Activated T-cell treated with anti-CD3 and anti-CD28 coated beads, Interleukin-2, amount 50 U/mL, for 24 hours (primary cell): ENCODE measurements at regions not wholly inside any gene's neighbourhood (a gene's known extent, or its start where the extent isn't known, plus 50 kb on each side); places are given as distances from the start of the nearest gene placed in this dataset.
"Not testable (repeated sequence)": the region's sequence is repeated elsewhere in the genome, so short reads cannot be mapped to it uniquely, and the experiment has no call there.

Experiments used
- DNase-seq: peaks from one replicate; pipeline ENCODE4 v3.0.0-alpha.2; 2020
- H3K27ac Mint-ChIP-seq: 2 replicates; pipeline ENCODE4 v1.8.0; 2020; ENCODE audit warnings: mild to moderate bottlenecking, mixed read lengths
- H3K27me3 Mint-ChIP-seq: 2 replicates; pipeline ENCODE4 v1.8.0; 2020; ENCODE audit warnings: mixed read lengths
- H3K36me3 Mint-ChIP-seq: 2 replicates; pipeline ENCODE4 v1.8.0; 2020; ENCODE audit warnings: low read depth, mixed read lengths
- H3K4me1 Mint-ChIP-seq: 2 replicates; pipeline ENCODE4 v1.8.0; 2020; ENCODE audit warnings: low read depth, mixed read lengths
- H3K4me3 Mint-ChIP-seq: 2 replicates; pipeline ENCODE4 v1.8.0; 2020; ENCODE audit warnings: mild to moderate bottlenecking, moderate library complexity, mixed read lengths
- H3K9me3 Mint-ChIP-seq: 2 replicates; pipeline ENCODE4 v1.8.0; 2020; ENCODE audit warnings: mixed read lengths

- Mint-ChIP-seq H3K36me3 (no peaks in the 10 kb centered on the region), H3K9me3 (no peaks in the 10 kb centered on the region), H3K27me3 (peaks cover 48% of the 10 kb centered on the region), H3K4me1 (no peaks in the 10 kb centered on the region), H3K4me3 (no peak overlapping the region), H3K27ac (no peak overlapping the region)
- DNase-seq: no peak
These were observed 137.0 kb downstream of the RAMP3 start for GRCh38 chr7:45294559-45294958.

- Mint-ChIP-seq H3K36me3 (no peaks in the 10 kb centered on the region), H3K27ac (no peak overlapping the region), H3K4me1 (no peaks in the 10 kb centered on the region), H3K27me3 (peaks cover 55% of the 10 kb centered on the region), H3K4me3 (no peak overlapping the region), H3K9me3 (no peaks in the 10 kb centered on the region)
- no peak for DNase-seq
These were observed 137.6 kb downstream of the RAMP3 start for GRCh38 chr7:45295222-45295621.

- DNase-seq: no peak
- Mint-ChIP-seq H3K4me3 (no peak overlapping the region), H3K27me3 (peaks cover 65% of the 10 kb centered on the region), H3K36me3 (no peaks in the 10 kb centered on the region), H3K9me3 (no peaks in the 10 kb centered on the region), H3K4me1 (no peaks in the 10 kb centered on the region), H3K27ac (no peak overlapping the region)
These were observed 139.2 kb downstream of the RAMP3 start for GRCh38 chr7:45296748-45297147.

GRCh38 chr7:45306752-45307305 is 149.2 kb downstream of the RAMP3 start:
- Mint-ChIP-seq H3K4me1 (no peaks in the 10 kb centered on the region), H3K27me3 (peaks cover 5% of the 10 kb centered on the region), H3K9me3 (peaks cover 16% of the 10 kb centered on the region), H3K27ac (no peak overlapping the region), H3K36me3 (no peaks in the 10 kb centered on the region), H3K4me3 (no peak overlapping the region)
- no peak for DNase-seq

GRCh38 chr7:45311597-45311996 is 154.0 kb downstream of the RAMP3 start:
- no peak for DNase-seq
- Mint-ChIP-seq H3K36me3 (no peaks in the 10 kb centered on the region), H3K27me3 (peaks cover 25% of the 10 kb centered on the region), H3K4me1 (no peaks in the 10 kb centered on the region), H3K4me3 (no peak overlapping the region), H3K27ac (no peak overlapping the region), H3K9me3 (peaks cover 22% of the 10 kb centered on the region)

- H3K36me3 Mint-ChIP-seq, H3K4me1 Mint-ChIP-seq, DNase-seq, H3K4me3 Mint-ChIP-seq, H3K27ac Mint-ChIP-seq: not testable (repeated sequence)
- Mint-ChIP-seq H3K9me3 (peaks cover 21% of the 10 kb centered on the region), H3K27me3 (peaks cover 36% of the 10 kb centered on the region)
These were observed 157.9 kb downstream of the RAMP3 start for GRCh38 chr7:45315512-45315911.

GRCh38 chr7:45324683-45325237 is 167.2 kb downstream of the RAMP3 start:
- H3K4me3 Mint-ChIP-seq: no peak overlapping the region
- H3K36me3 Mint-ChIP-seq: no peaks in the 10 kb centered on the region
- no peaks in the 10 kb centered on the region for H3K4me1 Mint-ChIP-seq
- H3K9me3 Mint-ChIP-seq: peaks cover 1% of the 10 kb centered on the region
- no peak for DNase-seq
- H3K27me3 Mint-ChIP-seq: peaks cover 16% of the 10 kb centered on the region
- no peak overlapping the region for H3K27ac Mint-ChIP-seq

GRCh38 chr7:45325378-45325777 is 167.8 kb downstream of the RAMP3 start:
- no peak overlapping the region for H3K4me3 Mint-ChIP-seq
- DNase-seq: no peak
- peaks cover 16% of the 10 kb centered on the region for H3K27me3 Mint-ChIP-seq
- no peaks in the 10 kb centered on the region for H3K9me3 Mint-ChIP-seq
- no peaks in the 10 kb centered on the region for H3K4me1 Mint-ChIP-seq
- no peak overlapping the region for H3K27ac Mint-ChIP-seq
- H3K36me3 Mint-ChIP-seq: no peaks in the 10 kb centered on the region

GRCh38 chr7:45328403-45328981 is 170.9 kb downstream of the RAMP3 start:
- H3K4me3 Mint-ChIP-seq: no peak overlapping the region
- peaks cover 25% of the 10 kb centered on the region for H3K27me3 Mint-ChIP-seq
- H3K9me3 Mint-ChIP-seq: peaks cover 7% of the 10 kb centered on the region
- H3K36me3 Mint-ChIP-seq: no peaks in the 10 kb centered on the region
- DNase-seq: no peak
- no peak overlapping the region for H3K27ac Mint-ChIP-seq
- H3K4me1 Mint-ChIP-seq: no peaks in the 10 kb centered on the region

- H3K36me3 Mint-ChIP-seq: no peaks in the 10 kb centered on the region
- H3K4me1 Mint-ChIP-seq: no peaks in the 10 kb centered on the region
- H3K4me3 Mint-ChIP-seq: no peak overlapping the region
- peaks cover 53% of the 10 kb centered on the region for H3K27me3 Mint-ChIP-seq
- H3K9me3 Mint-ChIP-seq: peaks cover 7% of the 10 kb centered on the region
- H3K27ac Mint-ChIP-seq: no peak overlapping the region
- no peak for DNase-seq
These were observed 174.0 kb downstream of the RAMP3 start for GRCh38 chr7:45331563-45331962.

- not testable (repeated sequence) for H3K4me1 Mint-ChIP-seq, H3K9me3 Mint-ChIP-seq, H3K27ac Mint-ChIP-seq, H3K36me3 Mint-ChIP-seq, DNase-seq, H3K4me3 Mint-ChIP-seq
- peaks cover 59% of the 10 kb centered on the region for H3K27me3 Mint-ChIP-seq
These were observed 177.4 kb downstream of the RAMP3 start for GRCh38 chr7:45335024-45335423.

GRCh38 chr7:45342236-45342635 is 184.6 kb downstream of the RAMP3 start:
- no peak for DNase-seq
- no peak overlapping the region for H3K4me3 Mint-ChIP-seq
- H3K27me3 Mint-ChIP-seq: peaks cover 14% of the 10 kb centered on the region
- no peaks in the 10 kb centered on the region for H3K9me3 Mint-ChIP-seq
- H3K4me1 Mint-ChIP-seq: no peaks in the 10 kb centered on the region
- no peak overlapping the region for H3K27ac Mint-ChIP-seq
- no peaks in the 10 kb centered on the region for H3K36me3 Mint-ChIP-seq

GRCh38 chr7:45343746-45344145 is 186.2 kb downstream of the RAMP3 start:
- Mint-ChIP-seq H3K27me3 (no peaks in the 10 kb centered on the region), H3K4me1 (no peaks in the 10 kb centered on the region), H3K9me3 (no peaks in the 10 kb centered on the region), H3K4me3 (no peak overlapping the region), H3K36me3 (no peaks in the 10 kb centered on the region), H3K27ac (no peak overlapping the region)
- DNase-seq: no peak

- Mint-ChIP-seq H3K27me3 (peaks cover 20% of the 10 kb centered on the region), H3K4me1 (no peaks in the 10 kb centered on the region), H3K27ac (no peak overlapping the region), H3K4me3 (no peak overlapping the region), H3K36me3 (no peaks in the 10 kb centered on the region), H3K9me3 (no peaks in the 10 kb centered on the region)
- DNase-seq: no peak
These were observed 190.2 kb downstream of the RAMP3 start for GRCh38 chr7:45347804-45348203.

- no peaks in the 10 kb centered on the region for H3K4me1 Mint-ChIP-seq
- H3K9me3 Mint-ChIP-seq: no peaks in the 10 kb centered on the region
- peaks cover 25% of the 10 kb centered on the region for H3K27me3 Mint-ChIP-seq
- H3K27ac Mint-ChIP-seq: no peak overlapping the region
- H3K36me3 Mint-ChIP-seq: no peaks in the 10 kb centered on the region
- H3K4me3 Mint-ChIP-seq: no peak overlapping the region
- no peak for DNase-seq
These were observed 191.5 kb downstream of the RAMP3 start for GRCh38 chr7:45349090-45349489.
